ENCODE measurements at regions not wholly inside any gene's neighbourhood (a gene's known extent, or its start where the extent isn't known, plus 50 kb on each side); places are given as distances from the start of the nearest gene placed in this dataset.

DNA sequence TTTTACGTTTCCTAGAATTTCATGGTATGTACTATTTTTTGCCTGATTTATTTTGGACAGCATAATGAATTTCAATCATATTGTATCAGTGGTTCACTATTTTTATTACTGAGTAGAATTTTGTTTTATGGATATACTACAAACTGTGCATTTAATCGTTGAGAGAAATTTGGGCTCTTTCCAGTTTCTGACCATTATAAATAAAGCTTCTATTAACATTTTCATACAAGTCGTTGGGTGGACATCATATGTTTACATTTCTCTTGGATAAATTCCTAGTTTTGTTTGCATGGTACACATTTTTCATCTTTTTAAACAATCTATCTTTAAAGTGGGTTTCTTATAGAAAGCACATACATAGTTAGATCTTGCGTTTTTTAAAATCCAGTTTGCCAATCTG, 472.7 kb upstream of the MAGEB18 start:
- no peak overlapping the region for H3K9ac ChIP-seq (ENCODE audit: control insufficient read depth, insufficient read depth, low read length)
- ChIA-PET POLR2A (no interaction called here), CTCF (no interaction called here), RAD21 (ENCODE audit: unreplicated experiment) (no interaction called here), SMC1A (ENCODE audit: uncharacterized antibody, unreplicated experiment) (no interaction called here)
- no peak overlapping the region for H2AFZ ChIP-seq (ENCODE audit: control insufficient read depth, low read depth, low read length)
- no peaks in the 10 kb centered on the region for H3K4me1 ChIP-seq (ENCODE audit: control insufficient read depth, insufficient read depth, low read length)
- H3K9me3 ChIP-seq (replicated peaks; ENCODE audit: control insufficient read depth, insufficient read depth, low read length), result no peaks in the 10 kb centered on the region
- 20% methylated on average over 4 of the region's 4 CpGs for WGBS (ENCODE audit: insufficient coverage, insufficient replicate concordance, low lambda C conversion rate, missing lambda C conversion rate)
- intact Hi-C loops (cut with micrococcal nuclease; ENCODE audit: unreplicated experiment) (no loop called here), in situ Hi-C loops (cut with MboI) (no loop called here)
- H3K27me3 ChIP-seq (replicated peaks in 1 of 2; ENCODE audit: control insufficient read depth in 2 of 2, insufficient read depth in 2 of 2, low read length in 1 of 2), result no peaks in the 10 kb centered on the region
- FAIRE-seq (no peak), ATAC-seq (no peak), DNase-seq (ENCODE audit: low read depth, low spot score) (no peak)
- H3K27ac ChIP-seq (ENCODE audit: control insufficient read depth, insufficient read depth), result no peak overlapping the region
- no peaks in the 10 kb centered on the region for H3K36me3 ChIP-seq (ENCODE audit: control insufficient read depth in 2 of 2, insufficient read depth in 2 of 2, low read length in 1 of 2)
- BruUV-seq (replicated peaks), result no TSS peak
- no peak overlapping the region for H3K4me3 ChIP-seq
- no peaks in the 10 kb centered on the region for H4K20me1 ChIP-seq (ENCODE audit: control insufficient read depth, insufficient read depth)
- TF ChIP-seq, protein P1, sequence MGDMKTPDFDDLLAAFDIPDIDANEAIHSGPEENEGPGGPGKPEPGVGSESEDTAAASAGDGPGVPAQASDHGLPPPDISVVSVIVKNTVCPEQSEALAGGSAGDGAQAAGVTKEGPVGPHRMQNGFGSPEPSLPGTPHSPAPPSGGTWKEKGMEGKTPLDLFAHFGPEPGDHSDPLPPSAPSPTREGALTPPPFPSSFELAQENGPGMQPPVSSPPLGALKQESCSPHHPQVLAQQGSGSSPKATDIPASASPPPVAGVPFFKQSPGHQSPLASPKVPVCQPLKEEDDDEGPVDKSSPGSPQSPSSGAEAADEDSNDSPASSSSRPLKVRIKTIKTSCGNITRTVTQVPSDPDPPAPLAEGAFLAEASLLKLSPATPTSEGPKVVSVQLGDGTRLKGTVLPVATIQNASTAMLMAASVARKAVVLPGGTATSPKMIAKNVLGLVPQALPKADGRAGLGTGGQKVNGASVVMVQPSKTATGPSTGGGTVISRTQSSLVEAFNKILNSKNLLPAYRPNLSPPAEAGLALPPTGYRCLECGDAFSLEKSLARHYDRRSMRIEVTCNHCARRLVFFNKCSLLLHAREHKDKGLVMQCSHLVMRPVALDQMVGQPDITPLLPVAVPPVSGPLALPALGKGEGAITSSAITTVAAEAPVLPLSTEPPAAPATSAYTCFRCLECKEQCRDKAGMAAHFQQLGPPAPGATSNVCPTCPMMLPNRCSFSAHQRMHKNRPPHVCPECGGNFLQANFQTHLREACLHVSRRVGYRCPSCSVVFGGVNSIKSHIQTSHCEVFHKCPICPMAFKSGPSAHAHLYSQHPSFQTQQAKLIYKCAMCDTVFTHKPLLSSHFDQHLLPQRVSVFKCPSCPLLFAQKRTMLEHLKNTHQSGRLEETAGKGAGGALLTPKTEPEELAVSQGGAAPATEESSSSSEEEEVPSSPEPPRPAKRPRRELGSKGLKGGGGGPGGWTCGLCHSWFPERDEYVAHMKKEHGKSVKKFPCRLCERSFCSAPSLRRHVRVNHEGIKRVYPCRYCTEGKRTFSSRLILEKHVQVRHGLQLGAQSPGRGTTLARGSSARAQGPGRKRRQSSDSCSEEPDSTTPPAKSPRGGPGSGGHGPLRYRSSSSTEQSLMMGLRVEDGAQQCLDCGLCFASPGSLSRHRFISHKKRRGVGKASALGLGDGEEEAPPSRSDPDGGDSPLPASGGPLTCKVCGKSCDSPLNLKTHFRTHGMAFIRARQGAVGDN (IDR thresholded peaks at IDR 0.05), result no peak
- no peak for TF ChIP-seq IRF4 (IDR thresholded peaks at IDR 0.05; ENCODE audit: low read depth, low read length)
- H3K4me2 ChIP-seq (ENCODE audit: control insufficient read depth, insufficient read depth), result no peak overlapping the region
- no peaks in the 10 kb centered on the region for H3K79me2 ChIP-seq (ENCODE audit: control insufficient read depth, insufficient read depth, low read length)

DNA sequence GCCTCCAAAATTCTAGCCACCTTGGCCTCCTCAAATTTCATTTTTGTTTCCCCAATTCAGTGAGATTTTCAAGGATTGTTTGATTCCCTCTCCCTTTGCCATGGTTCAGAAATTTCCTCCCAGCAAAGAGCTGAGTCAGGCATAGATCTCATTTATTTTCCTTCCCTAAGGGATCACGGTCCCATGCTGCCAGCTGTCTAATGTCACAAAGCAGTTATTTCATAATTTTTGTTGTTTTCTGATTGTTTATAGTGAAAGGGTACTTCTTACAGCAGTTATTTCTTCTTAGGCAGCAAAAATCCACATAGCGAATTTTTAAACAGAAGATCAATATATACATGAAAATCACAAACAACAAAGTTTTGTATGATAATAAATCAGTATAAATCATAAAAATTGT, 470.5 kb upstream of the MAGEB18 start:
- Histone ChIP-seq H3K9me3 (replicated peaks; ENCODE audit: control insufficient read depth, insufficient read depth, low read length) (no peaks in the 10 kb centered on the region), H3K36me3 (ENCODE audit: control insufficient read depth in 2 of 2, insufficient read depth in 2 of 2, low read length in 1 of 2) (no peaks in the 10 kb centered on the region), H3K79me2 (ENCODE audit: control insufficient read depth, insufficient read depth, low read length) (no peaks in the 10 kb centered on the region), H3K4me1 (ENCODE audit: control insufficient read depth, insufficient read depth, low read length) (no peaks in the 10 kb centered on the region), H3K27me3 (replicated peaks in 1 of 2; ENCODE audit: control insufficient read depth in 2 of 2, insufficient read depth in 2 of 2, low read length in 1 of 2) (no peaks in the 10 kb centered on the region), H3K27ac (ENCODE audit: control insufficient read depth, insufficient read depth) (no peak overlapping the region), H3K9ac (ENCODE audit: control insufficient read depth, insufficient read depth, low read length) (no peak overlapping the region), H3K4me3 (no peak overlapping the region), H2AFZ (ENCODE audit: control insufficient read depth, low read depth, low read length) (no peak overlapping the region), H3K4me2 (ENCODE audit: control insufficient read depth, insufficient read depth) (no peak overlapping the region), H4K20me1 (ENCODE audit: control insufficient read depth, insufficient read depth) (no peaks in the 10 kb centered on the region)
- RAD21 ChIA-PET (ENCODE audit: unreplicated experiment), result no interaction called here
- no peak for ATAC-seq
- SMC1A ChIA-PET (ENCODE audit: uncharacterized antibody, unreplicated experiment), result no interaction called here
- 0% methylated on average over 2 of the region's 2 CpGs for WGBS (ENCODE audit: insufficient coverage, insufficient replicate concordance, low lambda C conversion rate, missing lambda C conversion rate)
- BruUV-seq (replicated peaks), result no TSS peak
- in situ Hi-C loops (cut with MboI) (no loop called here), intact Hi-C loops (cut with micrococcal nuclease; ENCODE audit: unreplicated experiment) (no loop called here)
- no peak for DNase-seq (ENCODE audit: low read depth, low spot score)
- CTCF ChIA-PET, result no interaction called here
- POLR2A ChIA-PET, result no interaction called here
- FAIRE-seq, result no peak
- TF ChIP-seq FOS (IDR thresholded peaks at IDR 0.05; ENCODE audit: borderline replicate concordance, extremely low read depth, insufficient read length), result no peak
- no peak for TF ChIP-seq CREB1 (IDR thresholded peaks at IDR 0.05; ENCODE audit: low read depth)
- no peak for TF ChIP-seq NFYA (IDR thresholded peaks at IDR 0.05; ENCODE audit: borderline replicate concordance, low read depth, low read length)
- TF ChIP-seq LARP7 (IDR thresholded peaks at IDR 0.05), result no peak
- TF ChIP-seq FOXM1 (IDR thresholded peaks at IDR 0.05; ENCODE audit: low read depth, low read length), result no peak
- TF ChIP-seq, protein P2, sequence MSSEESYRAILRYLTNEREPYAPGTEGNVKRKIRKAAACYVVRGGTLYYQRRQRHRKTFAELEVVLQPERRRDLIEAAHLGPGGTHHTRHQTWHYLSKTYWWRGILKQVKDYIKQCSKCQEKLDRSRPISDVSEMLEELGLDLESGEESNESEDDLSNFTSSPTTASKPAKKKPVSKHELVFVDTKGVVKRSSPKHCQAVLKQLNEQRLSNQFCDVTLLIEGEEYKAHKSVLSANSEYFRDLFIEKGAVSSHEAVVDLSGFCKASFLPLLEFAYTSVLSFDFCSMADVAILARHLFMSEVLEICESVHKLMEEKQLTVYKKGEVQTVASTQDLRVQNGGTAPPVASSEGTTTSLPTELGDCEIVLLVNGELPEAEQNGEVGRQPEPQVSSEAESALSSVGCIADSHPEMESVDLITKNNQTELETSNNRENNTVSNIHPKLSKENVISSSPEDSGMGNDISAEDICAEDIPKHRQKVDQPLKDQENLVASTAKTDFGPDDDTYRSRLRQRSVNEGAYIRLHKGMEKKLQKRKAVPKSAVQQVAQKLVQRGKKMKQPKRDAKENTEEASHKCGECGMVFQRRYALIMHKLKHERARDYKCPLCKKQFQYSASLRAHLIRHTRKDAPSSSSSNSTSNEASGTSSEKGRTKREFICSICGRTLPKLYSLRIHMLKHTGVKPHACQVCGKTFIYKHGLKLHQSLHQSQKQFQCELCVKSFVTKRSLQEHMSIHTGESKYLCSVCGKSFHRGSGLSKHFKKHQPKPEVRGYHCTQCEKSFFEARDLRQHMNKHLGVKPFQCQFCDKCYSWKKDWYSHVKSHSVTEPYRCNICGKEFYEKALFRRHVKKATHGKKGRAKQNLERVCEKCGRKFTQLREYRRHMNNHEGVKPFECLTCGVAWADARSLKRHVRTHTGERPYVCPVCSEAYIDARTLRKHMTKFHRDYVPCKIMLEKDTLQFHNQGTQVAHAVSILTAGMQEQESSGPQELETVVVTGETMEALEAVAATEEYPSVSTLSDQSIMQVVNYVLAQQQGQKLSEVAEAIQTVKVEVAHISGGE (CRISPR knock-in tag; IDR thresholded peaks at IDR 0.05), result no peak
